ENCODE measurements at regions not wholly inside any gene's neighbourhood (a gene's known extent, or its start where the extent isn't known, plus 50 kb on each side); places are given as distances from the start of the nearest gene placed in this dataset.

DNA sequence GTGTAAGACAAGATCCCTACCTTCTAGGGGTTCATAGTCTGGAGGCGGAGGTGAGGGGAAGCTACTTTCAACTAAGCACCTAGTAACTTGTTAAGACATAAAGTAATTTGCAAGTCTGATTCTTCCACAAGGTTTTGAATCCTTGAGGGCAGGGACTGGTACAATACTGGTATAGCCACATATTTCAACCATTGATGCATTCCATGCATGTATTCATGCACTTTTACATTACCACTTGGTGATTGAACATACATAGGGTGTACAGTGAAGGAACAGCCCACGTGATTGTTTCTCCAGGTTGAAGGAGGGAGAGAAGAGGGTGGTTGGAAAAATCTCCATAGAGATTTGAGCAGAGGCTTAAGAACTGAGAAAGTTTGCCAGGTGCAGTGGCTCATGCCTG is 62.0 kb upstream of the PAX6 start:
- TF ChIP-seq ZNF347 (CRISPR knock-in tag; IDR thresholded peaks at IDR 0.05; ENCODE audit: low read depth) (no peak), HNRNPH1 (optimal IDR thresholded peaks at IDR 0.05; ENCODE audit: low read depth, low read length) (no peak), DNMT1 (IDR thresholded peaks at IDR 0.05) (no peak), GABPB2 (CRISPR knock-in tag; conservative IDR thresholded peaks at IDR 0.05) (no peak)
- TF ChIP-seq, protein P1, sequence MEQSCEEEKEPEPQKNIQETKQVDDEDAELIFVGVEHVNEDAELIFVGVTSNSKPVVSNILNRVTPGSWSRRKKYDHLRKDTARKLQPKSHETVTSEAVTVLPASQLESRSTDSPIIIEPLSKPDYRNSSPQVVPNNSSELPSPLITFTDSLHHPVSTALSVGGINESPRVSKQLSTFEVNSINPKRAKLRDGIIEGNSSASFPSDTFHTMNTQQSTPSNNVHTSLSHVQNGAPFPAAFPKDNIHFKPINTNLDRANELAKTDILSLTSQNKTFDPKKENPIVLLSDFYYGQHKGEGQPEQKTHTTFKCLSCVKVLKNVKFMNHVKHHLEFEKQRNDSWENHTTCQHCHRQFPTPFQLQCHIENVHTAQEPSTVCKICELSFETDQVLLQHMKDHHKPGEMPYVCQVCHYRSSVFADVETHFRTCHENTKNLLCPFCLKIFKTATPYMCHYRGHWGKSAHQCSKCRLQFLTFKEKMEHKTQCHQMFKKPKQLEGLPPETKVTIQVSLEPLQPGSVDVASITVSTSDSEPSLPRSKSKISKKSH (CRISPR knock-in tag; IDR thresholded peaks at IDR 0.05) = no peak
- in situ Hi-C loops (cut with MboI) (loop anchor here (5.0 to 10.0 kb wide), 3 partner anchors 228 to 628 kb away; no protein-coding TSS in a partner anchor), intact Hi-C loops (cut with micrococcal nuclease) (no loop called here)
- Histone ChIP-seq H3K9ac (ENCODE audit: insufficient read depth in 1 of 2, low read depth in 2 of 2, low read length in 2 of 2) (no peak overlapping the region), H3K4me1 (replicated peaks in 1 of 2; ENCODE audit: control insufficient read depth in 2 of 2, insufficient read depth in 2 of 2, low read length in 2 of 2) (no peaks in the 10 kb centered on the region), H3K4me2 (ENCODE audit: insufficient read depth, low read length) (no peak overlapping the region), H3K9me1 (ENCODE audit: control insufficient read depth, insufficient read depth, low read length) (no peaks in the 10 kb centered on the region), H3K27ac (ENCODE audit: extremely low read depth, low read depth, low read length) (no peak overlapping the region), H3K4me3 (no peak overlapping the region), H4K20me1 (replicated peaks; ENCODE audit: control insufficient read depth, insufficient read depth, low read length) (no peaks in the 10 kb centered on the region), H3K36me3 (ENCODE audit: control insufficient read depth, insufficient read depth, low read length) (no peaks in the 10 kb centered on the region), H3K9me3 (replicated peaks; ENCODE audit: control insufficient read depth, insufficient read depth, low read depth, low read length) (no peaks in the 10 kb centered on the region), H3K79me2 (ENCODE audit: control insufficient read depth, insufficient read depth, low read length) (no peaks in the 10 kb centered on the region), H3K27me3 (ENCODE audit: control insufficient read depth in 2 of 2, insufficient read depth in 2 of 2, low read length in 2 of 2) (peaks cover 5 to 15% of the 10 kb centered on the region in 2 experiments; a peak in 2 of 5 replicates), H2AFZ (ENCODE audit: low read depth, low read length) (no peak overlapping the region)
- FAIRE-seq = no peak
- WGBS (ENCODE audit: insufficient coverage, low coverage, missing lambda C conversion rate) = 0% methylated on average over 2 of the region's 2 CpGs
- BruUV-seq (replicated peaks) = no TSS peak
- CTCF ChIA-PET (ENCODE audit: low intra/inter-chr PET ratio) = no interaction called here
- no peak for DNase-seq (ENCODE audit: extremely low read depth in 1 of 4, low spot score in 3 of 4)
- POLR2A ChIA-PET = no interaction called here
- no peak for ATAC-seq

DNA sequence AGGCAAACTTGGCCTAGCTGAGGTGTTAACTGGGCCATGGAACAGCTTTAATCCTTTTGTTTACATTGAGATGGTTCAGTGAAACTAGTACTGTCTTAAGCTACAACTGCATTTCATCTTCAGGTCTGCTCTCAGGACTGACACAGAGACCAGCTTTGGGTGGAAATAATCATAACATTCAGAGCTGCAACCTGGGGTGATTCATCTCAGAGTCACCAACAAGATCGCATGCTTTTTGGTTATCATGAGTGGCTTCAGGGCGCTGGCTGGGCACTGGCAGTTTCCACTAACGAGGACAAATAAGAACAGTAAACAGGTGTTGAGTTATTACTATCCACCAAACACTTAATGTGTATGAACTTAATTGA is 60.9 kb upstream of the PAX6 start:
- FAIRE-seq = no peak
- H3K27me3 ChIP-seq (ENCODE audit: control insufficient read depth in 2 of 2, insufficient read depth in 2 of 2, low read length in 2 of 2) = peaks cover 5 to 15% of the 10 kb centered on the region in 2 experiments; a peak in 2 of 5 replicates
- ChIA-PET POLR2A (interaction anchor here (1.0 to 1.2 kb wide), 2 partner anchors 12 to 64 kb away, joined by 3 read pairs; no protein-coding TSS in a partner anchor), CTCF (ENCODE audit: low intra/inter-chr PET ratio) (no interaction called here)
- H3K9me1 ChIP-seq (ENCODE audit: control insufficient read depth, insufficient read depth, low read length) = no peaks in the 10 kb centered on the region
- H3K4me2 ChIP-seq (ENCODE audit: insufficient read depth, low read length) = no peak overlapping the region
- no peak overlapping the region for H3K9ac ChIP-seq (ENCODE audit: insufficient read depth in 1 of 2, low read depth in 2 of 2, low read length in 2 of 2)
- no peak overlapping the region for H3K4me3 ChIP-seq
- H3K79me2 ChIP-seq (ENCODE audit: control insufficient read depth, insufficient read depth, low read length) = no peaks in the 10 kb centered on the region
- H3K27ac ChIP-seq (ENCODE audit: extremely low read depth, low read depth, low read length) = no peak overlapping the region
- no peaks in the 10 kb centered on the region for H4K20me1 ChIP-seq (replicated peaks; ENCODE audit: control insufficient read depth, insufficient read depth, low read length)
- no peak for DNase-seq (ENCODE audit: extremely low read depth in 1 of 4, low spot score in 3 of 4)
- H2AFZ ChIP-seq (ENCODE audit: low read depth, low read length) = no peak overlapping the region
- H3K4me1 ChIP-seq (replicated peaks in 1 of 2; ENCODE audit: control insufficient read depth in 2 of 2, insufficient read depth in 2 of 2, low read length in 2 of 2) = no peaks in the 10 kb centered on the region
- no TSS peak for BruUV-seq (replicated peaks)
- no peak for ATAC-seq
- in situ Hi-C loops (cut with MboI) (loop anchor here (5.0 to 10.0 kb wide), 3 partner anchors 227 to 627 kb away; no protein-coding TSS in a partner anchor), intact Hi-C loops (cut with micrococcal nuclease) (no loop called here)
- H3K36me3 ChIP-seq (ENCODE audit: control insufficient read depth, insufficient read depth, low read length) = no peaks in the 10 kb centered on the region
- WGBS (ENCODE audit: insufficient coverage, low coverage, missing lambda C conversion rate) = 2% methylated on average over 3 of the region's 3 CpGs
- no peaks in the 10 kb centered on the region for H3K9me3 ChIP-seq (replicated peaks; ENCODE audit: control insufficient read depth, insufficient read depth, low read depth, low read length)
- TF ChIP-seq BRCA1 (IDR thresholded peaks at IDR 0.05) (no peak), BRCA1 (CRISPR knock-in tag; IDR thresholded peaks at IDR 0.05) (no peak), YBX1 (IDR thresholded peaks at IDR 0.05) (no peak), ZNF695 (CRISPR knock-in tag; IDR thresholded peaks at IDR 0.05) (no peak), MTA2 (IDR thresholded peaks at IDR 0.05; ENCODE audit: low read depth) (no peak), EWSR1 (IDR thresholded peaks at IDR 0.05; ENCODE audit: borderline replicate concordance, low read depth, partially characterized antibody) (no peak), MYNN (IDR thresholded peaks at IDR 0.05) (no peak), MYNN (CRISPR knock-in tag; IDR thresholded peaks at IDR 0.05) (no peak)
- TF ChIP-seq, protein P2, sequence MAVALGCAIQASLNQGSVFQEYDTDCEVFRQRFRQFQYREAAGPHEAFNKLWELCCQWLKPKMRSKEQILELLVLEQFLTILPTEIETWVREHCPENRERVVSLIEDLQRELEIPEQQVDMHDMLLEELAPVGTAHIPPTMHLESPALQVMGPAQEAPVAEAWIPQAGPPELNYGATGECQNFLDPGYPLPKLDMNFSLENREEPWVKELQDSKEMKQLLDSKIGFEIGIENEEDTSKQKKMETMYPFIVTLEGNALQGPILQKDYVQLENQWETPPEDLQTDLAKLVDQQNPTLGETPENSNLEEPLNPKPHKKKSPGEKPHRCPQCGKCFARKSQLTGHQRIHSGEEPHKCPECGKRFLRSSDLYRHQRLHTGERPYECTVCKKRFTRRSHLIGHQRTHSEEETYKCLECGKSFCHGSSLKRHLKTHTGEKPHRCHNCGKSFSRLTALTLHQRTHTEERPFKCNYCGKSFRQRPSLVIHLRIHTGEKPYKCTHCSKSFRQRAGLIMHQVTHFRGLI (CRISPR knock-in tag; IDR thresholded peaks at IDR 0.05) = no peak
